ENCODE measurements at regions not wholly inside any gene's neighbourhood (a gene's known extent, or its start where the extent isn't known, plus 50 kb on each side); places are given as distances from the start of the nearest gene placed in this dataset.

DNA sequence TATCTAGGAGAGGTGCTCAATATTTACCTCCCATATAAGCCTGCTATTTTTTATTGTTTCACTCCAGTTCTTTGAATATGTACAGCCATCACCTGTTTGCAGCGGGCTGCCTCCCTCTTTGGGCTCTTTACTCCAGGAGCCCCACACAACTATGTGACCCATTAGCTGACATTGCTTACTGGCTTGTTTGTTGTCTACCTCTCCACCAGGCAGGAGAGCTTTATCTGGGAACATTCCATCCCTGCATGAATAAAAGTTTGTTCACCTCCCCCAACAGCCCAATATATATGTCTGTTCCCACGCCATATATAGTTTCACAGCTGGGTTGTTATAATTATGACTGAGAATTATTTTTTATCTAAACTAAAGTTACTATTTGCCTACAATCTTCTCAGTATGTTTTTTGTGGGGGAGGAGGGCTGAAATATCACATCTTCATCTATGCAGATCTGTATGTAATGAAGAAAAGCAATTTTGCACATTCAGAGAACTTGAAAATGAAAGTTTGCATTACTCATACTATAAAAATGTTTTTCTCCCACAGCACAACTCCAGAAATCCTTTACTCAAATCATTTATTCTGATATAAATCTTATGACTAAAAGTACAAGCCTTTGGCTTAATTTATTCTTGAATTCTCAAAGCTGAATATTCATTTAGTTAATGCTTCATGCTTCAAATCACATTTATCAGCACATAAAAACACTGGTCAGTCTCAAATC is 61.2 kb upstream of the DAPP1 start:
- no peak for TF ChIP-seq CTCF (IDR thresholded peaks at IDR 0.05)
- no peak for TF ChIP-seq POLR2A (IDR thresholded peaks at IDR 0.05)
